GM10248 (cell line): ENCODE measurements at regions not wholly inside any gene's neighbourhood (a gene's known extent, or its start where the extent isn't known, plus 50 kb on each side); places are given as distances from the start of the nearest gene placed in this dataset.
"Not testable (repeated sequence)": the region's sequence is repeated elsewhere in the genome, so short reads cannot be mapped to it uniquely, and the experiment has no call there.

Experiments
- CTCF ChIA-PET: fragments of 300-600 bp; sonication (Branson Sonifier 250); formaldehyde crosslinking; extraction: SDS; loops from one replicate; lab custom pipeline; 2021; ENCODE audit warnings: antibody characterized with exemption; lab: Yijun Ruan, JAX
- POLR2A ChIA-PET: fragments of 350-650 bp; sonication (Branson Sonifier 250); formaldehyde crosslinking; extraction: SDS; loops from one replicate; lab custom pipeline; 2020; ENCODE audit warnings: antibody characterized with exemption; lab: Yijun Ruan, JAX
- DNase-seq: peaks from one replicate; pipeline ENCODE4 v3.0.0; 2012; ENCODE audit errors: extremely low spot score
- TF ChIP-seq, protein P1 (sequence below): IDR thresholded peaks from 2 replicates; pipeline ENCODE4 v1.5.1; 2012; ENCODE audit warnings: mild to moderate bottlenecking, low read depth; ENCODE audit errors: extremely low read depth, missing control alignments, control extremely low read depth

DNA sequence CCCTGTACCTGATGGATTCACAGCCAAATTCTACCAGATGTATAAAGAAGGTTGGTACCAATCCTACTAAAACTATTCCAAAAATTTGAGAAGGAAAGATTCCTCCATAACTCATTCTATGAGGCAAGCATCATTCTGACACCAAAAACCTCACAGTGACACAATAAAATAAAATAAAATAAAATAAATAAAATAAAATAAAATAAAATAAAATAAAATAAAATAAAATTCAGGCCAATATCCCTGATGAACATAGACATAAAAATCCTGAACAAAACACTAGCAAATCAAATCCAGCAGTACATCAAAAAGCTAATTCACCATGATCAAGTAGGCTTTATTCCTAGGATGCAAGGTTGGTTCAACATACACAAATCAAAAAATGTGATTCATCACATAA lies 108.1 kb downstream of the PROX1 start:
- DNase-seq, CTCF ChIA-PET, POLR2A ChIA-PET: not testable (repeated sequence)

DNA sequence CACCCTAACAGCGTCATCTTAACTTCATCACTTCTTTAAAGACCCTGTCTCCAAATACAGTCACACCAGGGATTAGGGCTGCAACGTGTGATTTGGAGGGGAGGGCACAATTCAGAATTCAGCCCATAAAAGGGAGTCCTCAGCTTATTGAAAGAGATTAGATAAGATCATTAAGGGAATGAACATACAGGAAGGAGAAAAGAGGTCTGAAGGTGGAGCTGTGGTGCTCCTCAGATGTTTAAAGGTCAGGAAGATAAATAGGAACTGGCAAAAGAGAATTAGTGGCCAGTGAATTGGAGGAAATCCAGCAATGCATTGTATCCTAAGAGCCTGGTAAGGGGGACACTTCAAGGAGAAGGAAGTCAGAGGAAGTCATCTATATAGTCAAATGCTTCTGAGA lies 113.5 kb downstream of the PROX1 start:
- CTCF ChIA-PET: interaction anchor here (1.1 kb wide), 1 partner anchor 11 kb away, joined by 3 read pairs; no protein-coding TSS in a partner anchor
- TF ChIP-seq, protein P1, sequence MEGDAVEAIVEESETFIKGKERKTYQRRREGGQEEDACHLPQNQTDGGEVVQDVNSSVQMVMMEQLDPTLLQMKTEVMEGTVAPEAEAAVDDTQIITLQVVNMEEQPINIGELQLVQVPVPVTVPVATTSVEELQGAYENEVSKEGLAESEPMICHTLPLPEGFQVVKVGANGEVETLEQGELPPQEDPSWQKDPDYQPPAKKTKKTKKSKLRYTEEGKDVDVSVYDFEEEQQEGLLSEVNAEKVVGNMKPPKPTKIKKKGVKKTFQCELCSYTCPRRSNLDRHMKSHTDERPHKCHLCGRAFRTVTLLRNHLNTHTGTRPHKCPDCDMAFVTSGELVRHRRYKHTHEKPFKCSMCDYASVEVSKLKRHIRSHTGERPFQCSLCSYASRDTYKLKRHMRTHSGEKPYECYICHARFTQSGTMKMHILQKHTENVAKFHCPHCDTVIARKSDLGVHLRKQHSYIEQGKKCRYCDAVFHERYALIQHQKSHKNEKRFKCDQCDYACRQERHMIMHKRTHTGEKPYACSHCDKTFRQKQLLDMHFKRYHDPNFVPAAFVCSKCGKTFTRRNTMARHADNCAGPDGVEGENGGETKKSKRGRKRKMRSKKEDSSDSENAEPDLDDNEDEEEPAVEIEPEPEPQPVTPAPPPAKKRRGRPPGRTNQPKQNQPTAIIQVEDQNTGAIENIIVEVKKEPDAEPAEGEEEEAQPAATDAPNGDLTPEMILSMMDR: no peak
- POLR2A ChIA-PET: no interaction called here
- DNase-seq: no peak

DNA sequence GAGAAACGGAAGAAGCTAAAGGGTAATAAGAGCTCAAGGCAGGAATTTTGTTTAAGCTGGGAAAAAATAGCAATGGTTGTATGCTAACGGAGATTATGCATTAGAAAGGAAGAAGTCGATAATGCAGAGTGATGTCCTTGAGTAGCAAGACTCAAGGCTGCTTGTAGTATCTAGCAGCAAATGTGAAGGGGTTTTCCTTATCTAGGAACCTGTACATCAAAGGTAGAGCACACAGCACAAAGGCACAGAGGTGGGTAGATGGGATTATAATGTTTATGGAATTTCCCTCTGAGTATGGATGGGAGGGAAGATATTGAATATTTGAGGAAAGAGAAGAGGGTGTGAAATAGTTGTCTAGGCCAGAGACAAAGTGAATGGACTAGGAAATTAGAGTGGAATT lies 114.1 kb downstream of the PROX1 start:
- ChIA-PET CTCF (interaction anchor here (1.1 kb wide), 1 partner anchor 11 kb away, joined by 3 read pairs; no protein-coding TSS in a partner anchor), POLR2A (no interaction called here)
- TF ChIP-seq, protein P1: no peak
- DNase-seq: no peak

DNA sequence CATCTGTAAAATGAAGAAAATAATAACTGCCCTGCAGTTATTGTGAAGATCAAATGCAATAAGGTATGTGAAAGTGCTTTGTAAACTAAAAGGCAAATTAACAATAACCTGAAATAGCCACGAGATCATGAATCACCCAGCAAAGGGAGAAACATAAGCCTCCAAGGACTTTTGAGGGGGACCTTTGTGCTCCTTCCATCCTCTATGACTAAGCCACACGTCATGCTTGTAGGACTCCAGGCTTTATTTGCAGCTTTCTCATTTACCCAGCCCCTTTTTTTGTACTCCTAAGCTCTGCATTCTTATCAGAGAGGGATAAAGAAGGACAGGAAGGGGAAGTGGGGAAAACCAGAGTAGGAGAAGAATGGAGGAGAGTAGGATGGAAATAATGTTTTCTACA lies 115.1 kb downstream of the PROX1 start:
- TF ChIP-seq, protein P1: no peak

DNA sequence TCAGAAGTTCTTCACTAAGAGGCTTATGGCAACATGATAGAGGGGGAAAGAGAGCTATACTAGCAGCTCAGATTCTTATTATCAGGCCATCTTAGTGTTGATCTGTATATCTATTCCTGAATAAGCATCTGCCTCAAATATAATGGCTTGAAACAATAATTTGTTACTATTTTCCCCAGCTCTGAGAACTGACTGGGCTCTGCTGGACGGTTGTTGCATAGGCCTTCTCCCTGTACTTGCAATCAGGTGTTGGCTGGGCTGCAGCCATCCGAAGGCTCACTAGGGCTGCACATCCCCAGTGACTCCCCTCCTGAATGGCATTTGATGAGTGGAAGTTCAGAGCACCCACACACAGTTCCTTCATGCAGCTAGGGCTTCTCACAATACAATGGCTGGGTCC lies 116.0 kb downstream of the PROX1 start:
- ChIA-PET CTCF (no interaction called here), POLR2A (no interaction called here)
- TF ChIP-seq, protein P1: no peak
- no peak for DNase-seq

More for the DNA sequence above, 115.1 kb downstream of the PROX1 start:
- no peak for DNase-seq
- CTCF ChIA-PET: no interaction called here
- POLR2A ChIA-PET: no interaction called here

DNA sequence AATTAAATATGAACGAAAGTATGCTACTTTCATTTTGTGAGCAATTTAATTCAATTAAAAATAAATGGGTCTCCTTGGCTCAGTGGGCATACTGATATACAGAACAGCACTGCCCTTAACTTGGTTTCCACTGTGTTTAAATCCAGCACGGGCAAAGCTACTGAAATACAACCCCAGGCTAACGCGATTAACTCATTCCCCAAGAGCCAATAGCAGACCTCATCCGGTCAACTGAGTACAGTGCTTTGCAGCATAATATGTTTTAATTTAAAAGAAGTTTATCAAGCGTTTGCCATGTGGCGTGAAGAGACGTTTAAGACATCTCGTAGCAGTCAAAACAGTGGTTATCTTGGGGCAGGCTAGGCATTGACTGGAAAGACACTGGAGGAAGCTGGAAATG lies 118.6 kb downstream of the PROX1 start:
- no peak for DNase-seq
- CTCF ChIA-PET: interaction anchor here (0.7 kb wide), 1 partner anchor 17 kb away, joined by 3 read pairs; no protein-coding TSS in a partner anchor
- POLR2A ChIA-PET: no interaction called here
- TF ChIP-seq, protein P1: no peak

DNA sequence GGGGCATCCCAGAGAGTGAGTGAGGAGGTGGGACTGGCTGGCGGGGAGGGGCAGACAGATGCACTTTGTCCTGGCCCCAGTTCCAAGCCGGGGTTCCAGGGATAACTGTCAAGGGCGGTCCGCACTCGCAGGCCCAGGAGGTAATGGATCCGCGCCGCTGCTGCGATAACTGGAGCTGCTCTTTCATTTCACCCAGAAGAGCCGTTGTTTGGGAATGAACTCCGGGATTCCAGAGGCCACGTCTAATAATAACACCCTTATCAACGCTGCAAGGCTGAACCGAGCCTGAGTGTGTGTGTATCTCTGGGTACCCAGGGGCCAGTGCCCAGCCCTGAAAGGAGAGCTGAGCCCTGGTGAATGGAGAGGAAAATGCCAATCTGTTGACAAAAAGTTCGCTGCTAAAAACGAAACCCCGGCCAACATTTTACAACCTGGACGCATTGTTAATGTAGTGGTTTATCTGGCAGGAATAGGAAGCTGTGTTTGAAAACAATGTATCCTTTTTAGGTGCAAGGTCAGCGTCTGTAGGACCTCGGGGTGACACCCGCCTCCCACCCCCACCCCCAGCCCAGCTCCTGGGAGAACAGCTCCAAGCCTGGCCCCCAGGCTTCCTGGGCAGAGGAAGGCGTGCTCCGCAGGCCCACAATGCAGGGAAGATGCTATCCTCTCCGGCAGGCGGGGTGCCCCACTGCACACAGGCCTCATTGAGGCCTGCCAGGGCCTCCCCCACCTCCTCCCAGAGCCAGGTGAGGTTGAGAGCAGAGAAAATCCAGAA lies 119.7 kb downstream of the PROX1 start:
- TF ChIP-seq, protein P1: no peak
- ChIA-PET POLR2A (no interaction called here), CTCF (no interaction called here)
- no peak for DNase-seq
